HEK293 (cell line): ENCODE measurements at regions not wholly inside any gene's neighbourhood (a gene's known extent, or its start where the extent isn't known, plus 50 kb on each side); places are given as distances from the start of the nearest gene placed in this dataset.

Experiments
- CTCF ChIP-seq: fragments of 450-650 bp; formaldehyde crosslinking; IDR thresholded peaks from 2 replicates; pipeline ENCODE4 v1.5.1; 2016; ENCODE audit warnings: missing biosample characterization, missing genetic modification characterization
- PBX3 ChIP-seq: sonication (generic); formaldehyde crosslinking; IDR thresholded peaks from 2 replicates; pipeline ENCODE4 v1.8.1; 2022; ENCODE audit warnings: mild to moderate bottlenecking, moderate library complexity, missing genetic modification reagents
- REST ChIP-seq: fragments of 450-650 bp; formaldehyde crosslinking; IDR thresholded peaks from 2 replicates; pipeline ENCODE4 v1.5.1; 2016; ENCODE audit warnings: missing biosample characterization, missing genetic modification characterization
- ZBTB11 ChIP-seq: fragments of 450-650 bp; formaldehyde crosslinking; conservative IDR thresholded peaks from 2 replicates; pipeline ENCODE4 v1.5.1; 2016; ENCODE audit warnings: low read depth, missing biosample characterization, missing genetic modification characterization
- ZBTB20 ChIP-seq: fragments of 450-650 bp; formaldehyde crosslinking; IDR thresholded peaks from 2 replicates; pipeline ENCODE4 v1.5.1; 2016; ENCODE audit warnings: missing biosample characterization, missing genetic modification characterization
- ZBTB48 ChIP-seq: fragments of 450-650 bp; formaldehyde crosslinking; IDR thresholded peaks from 2 replicates; pipeline ENCODE4 v1.5.1; 2016; ENCODE audit warnings: missing biosample characterization, missing genetic modification characterization
- ZEB2 ChIP-seq: fragments of 450-650 bp; formaldehyde crosslinking; IDR thresholded peaks from 2 replicates; pipeline ENCODE4 v1.5.1; 2016; ENCODE audit warnings: missing biosample characterization, missing genetic modification characterization
- ZFP37 ChIP-seq: fragments of 450-650 bp; formaldehyde crosslinking; IDR thresholded peaks from 2 replicates; pipeline ENCODE4 v1.5.1; 2016; ENCODE audit warnings: missing biosample characterization, missing genetic modification characterization
- ZNF280D ChIP-seq: fragments of 450-650 bp; formaldehyde crosslinking; IDR thresholded peaks from 2 replicates; pipeline ENCODE4 v1.5.1; 2016; ENCODE audit warnings: missing biosample characterization, missing genetic modification characterization
- ZNF449 ChIP-seq: fragments of 450-650 bp; formaldehyde crosslinking; IDR thresholded peaks from 2 replicates; pipeline ENCODE4 v1.5.1; 2017; ENCODE audit warnings: missing biosample characterization, mild to moderate bottlenecking, missing genetic modification characterization, moderate library complexity
- ZNF510 ChIP-seq: fragments of 450-650 bp; formaldehyde crosslinking; IDR thresholded peaks from 2 replicates; pipeline ENCODE4 v1.5.1; 2018; ENCODE audit warnings: mild to moderate bottlenecking, missing genetic modification characterization, missing biosample characterization; ENCODE audit not compliant: insufficient replicate concordance
- ZSCAN4 ChIP-seq: fragments of 450-650 bp; formaldehyde crosslinking; IDR thresholded peaks from 2 replicates; pipeline ENCODE4 v1.5.1; 2017; ENCODE audit warnings: missing biosample characterization, missing genetic modification characterization

GRCh38 chr2:95695613-95696012 lies 103.8 kb downstream of the TRIM43 start:
- TF ChIP-seq CTCF (no peak), ZBTB48 (tag by site-specific recombination) (no peak), ZSCAN4 (no peak), ZEB2 (tag by site-specific recombination) (no peak), ZNF449 (tag by site-specific recombination) (no peak), ZNF280D (tag by site-specific recombination) (no peak), ZBTB11 (tag by site-specific recombination) (no peak), REST (no peak), PBX3 (CRISPR knock-in tag) (no peak), ZBTB20 (tag by site-specific recombination) (no peak), ZNF510 (no peak), ZFP37 (tag by site-specific recombination) (no peak)
